NOMO-1 treated with dmso at 0.1 percent for 144 hours (cell line): ENCODE measurements at regions not wholly inside any gene's neighbourhood (a gene's known extent, or its start where the extent isn't known, plus 50 kb on each side); places are given as distances from the start of the nearest gene placed in this dataset.
"Not testable (repeated sequence)": the region's sequence is repeated elsewhere in the genome, so short reads cannot be mapped to it uniquely, and the experiment has no call there.

Experiments used
- DNase-seq: peaks from one replicate; lab custom pipeline; 2025; ENCODE audit not compliant: unreplicated experiment; lab: John Stamatoyannopoulos, UW

DNA sequence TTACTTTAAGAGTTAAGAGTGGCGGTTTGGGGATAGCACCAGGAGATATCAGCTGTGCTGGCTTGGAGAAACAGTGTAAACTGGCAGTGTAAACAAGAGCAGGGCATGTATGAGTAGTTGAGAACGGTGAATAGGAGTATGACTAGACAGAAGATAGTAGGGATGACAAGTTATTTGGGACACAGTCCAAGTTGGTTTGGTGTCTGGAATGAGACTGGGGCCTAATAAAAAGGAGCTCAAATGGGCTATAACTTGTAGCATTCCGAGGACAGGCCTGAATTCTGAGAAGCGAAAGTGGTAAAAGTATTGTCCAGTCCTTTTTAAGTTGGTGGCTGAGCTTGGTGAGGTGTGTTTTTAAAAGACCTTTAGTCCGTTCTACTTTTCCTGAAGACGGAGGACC lies 883.9 kb upstream of the CITED2 start:
- DNase-seq = not testable (repeated sequence)

DNA sequence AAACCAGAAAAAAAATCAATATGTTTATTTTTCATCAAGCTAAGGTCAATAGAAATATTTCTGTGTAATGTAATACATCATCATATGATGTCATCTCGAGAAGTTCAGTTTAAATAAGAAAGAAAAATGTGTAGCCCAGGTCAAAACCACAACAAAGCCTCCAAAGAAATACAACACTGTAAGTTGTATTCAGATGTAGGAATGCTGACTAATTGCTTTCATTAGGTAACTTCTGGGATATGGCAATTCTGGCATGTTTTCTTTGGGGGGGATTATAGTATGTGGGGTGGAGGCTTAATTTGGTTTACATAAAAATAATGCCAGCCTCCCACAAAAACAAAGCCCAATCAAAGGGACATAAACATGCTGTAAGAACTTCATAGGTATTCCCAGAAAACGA lies 881.8 kb upstream of the CITED2 start:
- DNase-seq = no peak

DNA sequence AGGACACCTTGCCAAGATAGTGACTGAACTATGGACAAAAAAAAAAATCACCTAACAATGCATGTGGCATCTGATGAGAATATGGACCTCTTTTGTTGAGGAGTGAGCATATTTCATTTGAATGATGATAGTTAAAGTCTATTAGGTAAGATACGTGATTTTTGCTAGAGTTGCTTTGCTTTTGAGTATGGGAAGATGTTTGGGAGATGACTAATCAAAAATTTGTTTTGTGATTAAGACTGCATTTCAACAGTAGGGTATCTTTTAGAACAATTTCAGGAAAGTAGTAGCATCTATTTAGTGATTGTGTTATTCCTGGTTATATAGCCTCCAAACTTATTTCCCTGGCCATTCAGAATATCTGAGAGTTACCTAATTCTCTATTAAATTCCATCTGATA lies 878.6 kb upstream of the CITED2 start:
- DNase-seq = no peak

DNA sequence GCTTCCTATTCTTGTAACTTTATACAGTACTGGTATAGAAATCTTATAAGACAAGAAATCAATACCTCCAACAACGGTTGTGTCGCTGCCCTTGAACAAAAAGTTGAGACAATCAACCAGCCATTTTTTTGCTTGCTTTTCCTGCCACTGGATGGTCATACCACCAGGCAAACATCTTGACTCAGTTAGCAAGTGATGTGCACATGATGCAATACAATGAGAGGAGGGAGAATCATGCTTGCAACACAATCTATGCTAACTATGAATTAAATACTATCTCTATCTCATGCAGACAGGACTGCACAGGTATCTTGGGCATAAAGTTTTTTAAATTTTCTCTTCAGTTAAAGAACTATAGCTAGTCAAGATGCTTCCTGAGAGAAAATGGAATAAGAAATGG lies 877.7 kb upstream of the CITED2 start:
- DNase-seq = no peak

DNA sequence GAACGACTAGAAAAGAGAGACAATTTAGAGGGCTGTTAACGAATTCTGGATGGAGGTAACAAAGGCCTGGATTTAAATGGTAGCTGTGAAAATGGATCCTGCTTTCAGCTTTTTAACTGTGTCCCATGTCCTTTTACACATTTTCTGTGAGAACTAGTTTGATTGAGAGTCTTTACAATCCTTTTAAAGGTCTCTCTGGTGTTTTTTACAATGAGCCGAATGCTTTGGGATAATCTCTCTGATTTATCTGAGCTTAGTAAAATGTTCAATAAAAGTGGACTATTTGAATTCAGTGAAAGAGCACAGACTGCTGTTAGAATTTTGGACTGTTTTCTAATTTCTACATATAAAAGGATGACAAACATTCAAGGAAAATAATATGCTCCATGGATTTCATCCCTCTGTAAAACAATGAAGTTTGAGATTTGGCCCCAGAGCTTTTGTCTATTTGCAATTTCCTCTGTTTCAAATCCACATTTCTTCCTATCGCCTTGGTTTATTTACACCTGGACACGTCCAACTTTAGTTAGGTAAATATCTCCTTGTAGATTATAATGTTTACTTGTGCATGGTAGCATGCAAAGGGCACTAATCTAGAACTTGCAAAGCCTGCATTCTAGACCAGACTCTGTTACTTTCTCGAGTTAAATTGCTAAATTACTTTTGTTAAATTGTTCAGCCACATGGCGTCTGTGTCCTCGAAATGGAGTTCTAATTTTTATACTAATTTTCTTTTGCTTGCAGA lies 871.0 kb upstream of the CITED2 start:
- no peak for DNase-seq

DNA sequence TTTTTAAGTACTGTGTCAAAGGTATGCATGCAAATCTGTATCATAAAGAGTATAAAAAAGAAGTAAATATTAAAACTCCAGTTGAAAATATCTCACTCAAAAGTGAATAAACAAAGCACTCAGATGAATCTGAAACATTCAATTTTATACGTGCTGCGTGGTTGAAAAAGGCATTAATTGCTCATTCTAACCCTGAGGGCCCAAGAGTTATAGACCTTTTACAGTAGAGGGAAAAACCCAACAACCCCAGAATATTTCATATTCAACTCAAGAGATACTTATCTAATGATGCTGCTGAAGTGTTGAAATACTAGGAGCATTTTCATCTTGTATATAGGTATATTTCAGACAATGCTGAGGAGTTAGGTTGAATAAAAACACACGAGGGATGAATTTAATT lies 862.8 kb upstream of the CITED2 start:
- no peak for DNase-seq

DNA sequence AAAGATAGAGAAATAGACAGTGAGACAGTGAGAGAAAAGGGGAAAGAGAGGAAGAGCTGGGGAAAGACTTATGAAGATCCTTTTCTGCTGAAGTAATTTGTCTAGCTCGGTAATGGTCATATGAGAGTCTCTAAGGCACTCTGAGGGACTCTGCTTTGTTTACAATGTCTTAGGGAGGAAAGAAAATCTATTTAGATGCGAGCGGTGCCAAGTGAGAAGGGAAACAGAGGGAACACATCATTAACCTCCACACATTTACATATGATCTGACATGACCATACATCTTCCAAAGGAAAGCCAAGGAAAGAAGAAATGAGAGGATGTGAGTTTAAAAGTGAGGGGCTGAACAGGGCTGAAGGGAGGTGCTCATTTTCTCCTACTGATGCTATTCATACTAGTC lies 862.3 kb upstream of the CITED2 start:
- no peak for DNase-seq

DNA sequence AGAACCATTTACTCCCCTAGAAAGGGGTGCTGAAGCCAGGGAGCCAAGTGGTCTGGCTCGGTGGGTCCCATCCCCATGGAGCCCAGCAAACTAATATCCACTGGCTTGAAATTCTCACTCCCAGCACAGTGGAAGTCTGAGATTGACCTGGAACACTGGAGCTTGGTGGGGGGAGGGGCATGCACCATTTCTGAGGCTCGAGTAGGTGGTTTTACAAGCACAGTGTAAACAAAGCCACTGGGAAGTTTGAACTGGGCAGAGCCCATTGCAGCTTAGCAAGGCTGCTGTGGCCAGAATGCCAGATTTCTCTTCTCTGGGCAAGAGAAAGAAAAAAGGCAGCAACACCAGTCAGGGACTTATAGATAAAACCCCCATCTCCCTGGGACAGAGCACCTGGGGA lies 855.8 kb upstream of the CITED2 start:
- no peak for DNase-seq

DNA sequence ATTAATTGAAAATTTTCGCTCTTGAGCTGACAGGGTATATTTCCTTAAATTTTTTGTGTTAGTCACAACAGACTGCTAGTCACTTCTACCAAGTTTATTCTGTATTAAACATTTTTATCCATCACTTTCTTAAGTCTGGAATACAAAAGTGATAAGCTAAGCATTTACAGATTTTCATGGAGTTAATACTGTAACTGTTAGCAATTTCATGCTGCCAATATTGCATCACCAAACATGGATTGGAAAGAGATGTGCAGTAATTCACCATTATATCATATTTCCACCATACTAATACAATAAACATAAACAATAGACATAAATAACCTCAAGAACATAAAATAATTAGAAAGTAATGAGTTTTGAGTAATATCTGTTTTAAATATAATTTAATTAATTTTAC lies 854.0 kb upstream of the CITED2 start:
- no peak for DNase-seq

DNA sequence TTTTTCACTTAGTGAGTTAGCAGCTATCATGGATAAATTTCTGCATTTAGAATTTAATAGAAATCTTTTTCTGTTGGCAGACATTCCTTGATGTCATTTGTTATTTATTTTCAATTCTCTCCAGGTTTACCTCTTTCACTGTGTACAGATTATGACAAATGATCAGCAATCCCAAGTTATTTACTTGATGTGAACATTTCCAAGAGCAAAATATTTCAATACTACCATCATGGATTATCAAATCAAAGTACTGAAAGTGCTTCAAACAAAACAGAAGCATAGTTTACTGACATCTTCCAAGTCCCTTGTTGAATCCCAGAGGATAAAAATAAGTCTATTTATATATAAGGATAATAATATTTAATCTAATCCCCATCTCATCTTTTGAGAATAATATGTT lies 852.2 kb upstream of the CITED2 start:
- no peak for DNase-seq

DNA sequence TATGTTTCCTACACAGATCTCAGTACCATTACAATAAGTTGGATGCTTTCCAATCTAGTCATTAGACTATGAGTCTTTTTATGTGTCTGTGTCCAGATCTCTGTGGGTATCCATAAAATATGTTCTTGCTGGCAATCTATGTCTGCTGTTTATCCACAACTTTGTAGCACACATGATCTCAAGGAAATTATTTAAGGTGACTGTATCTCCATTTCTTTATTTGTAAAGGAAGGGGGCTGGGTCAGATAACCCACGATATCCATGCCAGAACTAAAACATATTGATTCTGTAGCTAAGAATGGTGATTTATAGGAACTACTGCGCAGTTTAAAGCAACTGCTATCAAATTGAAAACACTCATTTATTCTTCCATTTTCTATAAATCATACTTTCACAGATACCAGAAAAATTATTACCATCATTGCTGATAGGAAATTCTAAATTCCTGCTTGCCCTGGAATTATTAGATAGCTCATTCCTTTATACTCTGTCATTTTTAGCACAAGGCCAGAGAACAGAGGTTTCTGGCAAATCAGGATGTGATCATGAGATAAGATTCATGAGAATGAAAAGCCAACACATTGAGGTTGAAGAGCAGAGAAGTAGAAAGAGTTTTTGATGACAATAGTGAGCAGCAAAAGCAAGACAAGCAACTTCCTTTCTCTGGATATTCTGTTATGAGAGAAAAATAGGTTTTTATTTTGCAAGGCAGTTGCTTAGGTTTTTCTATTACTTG lies 851.4 kb upstream of the CITED2 start:
- no peak for DNase-seq

DNA sequence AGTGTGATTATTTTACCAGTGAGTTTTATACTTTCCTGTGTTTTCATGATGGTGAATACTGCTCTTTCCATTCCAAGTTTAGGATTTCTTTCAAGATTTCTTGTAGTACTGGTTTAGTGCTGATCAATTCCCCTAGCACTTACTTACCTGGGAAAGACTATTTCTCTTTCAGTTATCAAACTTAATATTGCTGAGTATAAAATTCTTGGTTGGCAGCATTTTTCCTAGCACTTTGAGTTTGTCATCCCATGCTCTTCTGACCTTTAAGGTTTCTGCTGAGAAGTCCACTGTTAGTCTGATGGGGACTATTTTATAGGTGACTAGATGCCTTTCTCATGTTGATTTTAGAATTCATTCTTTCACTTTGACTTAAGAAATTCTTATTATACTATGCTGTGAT lies 842.8 kb upstream of the CITED2 start:
- no peak for DNase-seq

DNA sequence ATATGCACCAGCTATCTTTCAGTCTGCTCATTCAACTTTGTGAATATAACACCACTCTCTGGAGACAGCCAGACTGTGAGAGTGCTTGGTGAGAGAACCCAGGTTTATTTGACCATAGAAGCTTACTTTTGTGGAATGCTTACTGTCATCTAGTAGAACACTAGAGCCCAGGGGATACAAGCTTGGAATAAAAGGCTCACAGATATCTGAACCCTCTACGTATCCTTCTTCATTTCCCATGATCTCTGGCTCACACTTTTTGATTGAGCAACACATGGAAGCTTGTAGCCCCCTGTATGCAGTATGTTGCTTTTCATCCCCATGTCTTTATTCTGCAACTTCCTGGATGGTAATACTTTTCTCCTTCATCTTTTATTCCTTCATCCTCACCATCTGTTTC lies 835.3 kb upstream of the CITED2 start:
- DNase-seq = no peak

DNA sequence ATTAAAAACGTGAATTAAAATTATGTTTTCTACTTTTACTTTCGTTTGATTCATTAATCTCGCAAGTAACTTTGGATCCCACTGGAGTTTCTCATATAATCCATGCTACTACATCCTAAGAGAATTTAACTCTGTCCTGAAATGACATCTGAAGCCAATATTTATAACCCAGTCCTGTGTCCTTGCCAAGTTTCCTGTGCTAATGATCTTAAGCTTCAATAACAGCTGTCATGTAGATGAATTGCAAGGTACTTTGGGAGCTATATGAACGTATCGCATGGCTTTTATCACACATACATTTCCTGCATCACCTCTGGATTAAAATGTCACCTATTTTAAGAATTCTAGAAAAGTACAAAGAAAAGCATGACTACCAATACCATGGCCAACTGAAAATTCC lies 833.8 kb upstream of the CITED2 start:
- no peak for DNase-seq

DNA sequence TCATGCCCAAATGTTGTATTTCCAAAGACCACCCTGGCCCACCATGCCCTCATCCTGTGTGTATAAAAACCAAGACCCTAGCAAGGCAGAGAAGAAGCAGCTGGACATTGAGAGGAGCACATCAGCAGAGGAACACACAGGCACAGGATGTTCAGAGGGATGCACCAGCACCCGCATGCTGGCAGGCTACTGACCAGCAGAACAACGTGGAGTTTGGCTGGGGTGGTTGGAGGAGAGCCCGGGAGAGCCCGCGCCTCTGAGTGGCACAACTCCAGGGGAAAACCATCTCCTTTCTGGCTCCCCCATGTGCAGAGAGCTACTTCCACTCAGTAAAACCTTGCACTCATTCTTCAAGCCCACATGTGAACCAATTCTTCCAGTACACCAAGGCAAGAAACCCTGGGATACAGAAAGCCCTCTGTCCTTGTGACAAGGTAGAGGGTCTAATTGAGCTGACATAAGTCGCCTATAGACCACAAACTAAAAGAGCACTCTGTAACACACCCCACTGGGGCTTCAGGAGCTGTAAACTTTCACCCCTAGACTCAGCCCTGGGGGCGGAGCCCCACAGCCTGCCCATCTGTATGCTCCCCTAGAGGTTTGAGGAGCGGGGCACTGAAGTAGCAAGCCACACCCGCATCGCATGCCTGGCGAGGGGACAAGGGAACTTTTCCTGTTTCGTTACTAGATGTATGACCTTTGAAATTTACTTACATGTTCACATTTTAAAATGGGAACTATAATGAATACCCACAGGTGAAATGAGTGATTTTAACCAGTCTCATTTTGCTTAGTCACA lies 831.5 kb upstream of the CITED2 start:
- DNase-seq = no peak

DNA sequence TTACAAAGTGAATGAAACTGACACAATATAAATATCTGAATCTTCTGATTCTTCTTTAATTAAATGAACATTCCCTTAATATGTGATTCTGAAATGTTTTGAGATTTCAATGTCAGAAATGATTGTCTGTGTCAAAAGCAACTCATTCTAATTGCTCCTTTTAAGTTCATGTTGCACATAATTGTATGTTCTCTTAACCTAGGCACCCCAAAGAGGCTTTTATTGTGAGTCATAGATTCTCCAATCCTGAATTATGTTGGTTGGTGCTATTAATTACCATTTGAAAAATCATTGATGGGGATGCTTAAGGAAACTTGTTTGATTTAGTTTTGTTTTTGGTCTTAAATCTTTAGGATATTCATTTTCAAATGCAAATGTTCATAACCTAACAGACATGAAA lies 829.7 kb upstream of the CITED2 start:
- DNase-seq = no peak

DNA sequence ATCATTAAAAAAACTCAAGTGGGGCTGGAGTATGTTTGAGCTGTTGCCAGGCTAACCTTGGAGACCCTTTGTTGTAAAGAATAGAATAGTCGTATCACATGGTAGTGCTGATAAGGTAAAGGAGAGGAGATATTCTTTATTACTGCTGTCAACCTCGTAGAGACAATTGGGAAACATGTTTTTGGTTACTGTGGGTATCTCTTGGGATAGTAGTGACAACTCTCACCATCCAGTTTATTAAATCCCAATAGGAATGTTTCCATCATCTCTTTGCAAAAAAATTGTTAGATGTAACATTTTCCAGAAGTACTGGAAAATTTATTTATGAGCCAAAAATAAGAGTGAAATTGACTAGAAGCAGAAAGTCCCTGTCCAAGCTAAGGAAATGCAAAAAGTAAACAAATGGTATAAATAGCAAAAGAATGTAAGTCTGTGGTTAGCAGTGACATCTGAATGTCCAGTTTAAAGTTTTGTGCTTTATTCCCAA lies 829.3 kb upstream of the CITED2 start:
- DNase-seq = no peak

DNA sequence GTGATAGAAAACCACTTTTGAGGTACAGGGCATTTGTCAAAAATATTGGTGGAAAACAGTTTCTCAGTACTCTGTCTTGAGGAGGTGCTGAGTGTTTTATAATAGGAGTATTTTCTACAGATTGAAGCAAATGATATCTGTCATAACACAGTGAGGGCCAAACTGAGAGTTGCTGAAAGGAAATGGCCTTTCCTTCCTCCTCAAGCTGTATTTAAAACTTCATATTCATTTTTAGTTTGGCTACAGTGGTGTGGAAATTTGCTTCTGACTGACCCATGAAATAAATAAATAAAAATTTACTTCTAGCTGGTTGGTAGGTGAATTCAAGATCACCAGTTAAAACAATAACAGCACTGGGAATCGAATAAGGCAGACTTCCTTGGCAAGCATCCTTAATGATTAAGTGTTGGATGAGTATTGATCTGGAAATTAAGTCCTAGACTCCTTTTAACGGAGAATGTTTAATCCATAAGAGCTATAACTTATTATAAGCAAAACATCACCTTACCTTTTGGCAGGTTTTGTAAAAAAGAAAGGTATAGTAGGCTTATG lies 828.6 kb upstream of the CITED2 start:
- no peak for DNase-seq

DNA sequence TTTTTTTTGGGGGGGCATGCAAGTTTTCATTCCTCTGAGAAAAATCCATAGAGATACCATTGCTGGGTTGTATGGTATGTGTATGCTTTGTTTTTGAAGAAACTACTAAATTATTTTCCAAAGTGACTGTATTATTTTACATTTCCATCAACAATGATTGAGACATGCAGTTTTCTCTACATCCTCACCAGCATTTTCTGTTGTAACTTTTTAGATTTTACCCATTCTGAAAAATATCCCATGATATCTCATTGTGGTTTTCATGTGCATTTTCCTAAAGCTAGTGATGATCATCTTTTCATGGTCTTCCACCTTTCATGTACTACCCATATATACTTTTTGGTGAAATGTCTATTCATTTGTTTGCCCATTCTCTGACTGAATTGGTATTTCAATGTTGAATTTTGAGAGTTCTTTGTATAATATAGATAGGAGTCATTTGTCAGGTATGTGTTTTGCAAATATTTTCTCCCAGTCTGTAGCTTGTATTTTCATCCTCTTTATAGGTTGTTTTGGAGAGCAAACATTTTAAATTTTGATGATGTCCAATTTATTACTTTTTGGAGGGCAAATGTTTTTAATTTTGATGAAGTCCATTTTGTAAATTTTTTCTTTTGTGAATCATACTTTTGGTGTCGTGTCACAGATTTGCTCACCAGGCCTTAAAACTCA lies 827.5 kb upstream of the CITED2 start:
- no peak for DNase-seq

DNA sequence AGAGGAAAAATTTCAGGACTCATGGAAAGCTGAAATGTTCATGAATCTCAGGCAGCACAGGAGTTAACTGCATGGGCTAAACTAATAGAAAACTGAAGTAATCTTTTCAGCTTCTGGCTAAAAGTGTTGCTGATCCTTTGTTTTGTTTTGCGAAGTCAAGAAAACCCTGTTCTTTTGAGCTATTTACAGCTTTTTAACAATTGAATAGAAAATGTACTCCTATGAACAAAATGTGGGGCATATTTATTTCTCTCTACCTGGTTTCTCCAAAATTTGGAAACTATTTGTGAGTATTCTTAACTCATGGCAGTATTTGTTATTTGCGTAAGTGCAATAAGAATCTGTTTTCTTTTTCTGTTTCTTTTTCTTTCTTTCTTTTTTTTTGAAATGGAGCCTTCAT lies 818.8 kb upstream of the CITED2 start:
- no peak for DNase-seq

DNA sequence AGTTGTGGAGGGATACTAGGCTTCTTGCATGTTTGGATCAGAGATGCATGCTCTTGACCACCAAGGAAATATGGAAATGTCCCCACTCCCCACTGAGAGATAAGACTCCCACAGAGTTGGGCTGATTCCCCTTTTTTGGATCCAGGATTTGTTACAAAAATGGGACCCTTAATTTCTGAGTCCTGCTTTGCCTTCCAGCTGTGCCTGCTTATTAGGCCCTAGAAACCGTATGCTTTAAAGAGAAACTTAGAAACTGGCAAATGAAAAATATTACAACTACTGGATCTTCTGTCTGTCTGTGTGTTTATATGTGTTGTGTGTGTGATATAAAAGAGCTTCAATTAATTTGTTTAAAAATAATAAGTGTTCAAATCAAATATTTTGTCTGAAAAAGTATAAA lies 817.6 kb upstream of the CITED2 start:
- no peak for DNase-seq
